SK-N-SH (cell line): ENCODE measurements at regions not wholly inside any gene's neighbourhood (a gene's known extent, or its start where the extent isn't known, plus 50 kb on each side); places are given as distances from the start of the nearest gene placed in this dataset.

Experiments
- CTCF ChIA-PET: fragments of 300-600, 350-600 bp; formaldehyde crosslinking; extraction: SDS; loops from one replicate; lab custom pipeline; 2021; lab: Yijun Ruan, JAX
- POLR2A ChIA-PET: fragments of 350-600 bp; sonication (Branson Sonifier 250); formaldehyde crosslinking; extraction: SDS; loops from one replicate; lab custom pipeline; 2020; ENCODE audit warnings: antibody characterized with exemption, inconsistent platforms; lab: Yijun Ruan, JAX
- DNase-seq: peaks from one replicate; pipeline ENCODE4 v3.0.0; 2012
- H2AFZ ChIP-seq: fragments of 200-600 bp; sonication (generic); 2 replicates; pipeline ENCODE4 v1.8.1; 2016; ENCODE audit warnings: antibody characterized with exemption, mild to moderate bottlenecking, low read depth
- H3F3A ChIP-seq: fragments of 200-600 bp; sonication (generic); replicated peaks from 2 replicates; pipeline ENCODE3; 2016; ENCODE audit warnings: antibody characterized with exemption, mild to moderate bottlenecking; ENCODE audit not compliant: insufficient read depth
- H3K27ac ChIP-seq, 2 experiments: fragments of 200-500 bp in 1 of 2; fragments of 200-600 bp in 1 of 2; sonication (Bioruptor generic) in 1 of 2; sonication (generic), shearing (Covaris generic) in 1 of 2; 2 replicates each; pipeline versions ENCODE4 v1.5.1 to v1.6.1; 2014 to 2016; ENCODE audit warnings: low read depth in 2 of 2, inconsistent platforms in 1 of 2, low read length in 1 of 2, mild to moderate bottlenecking in 1 of 2, mixed read lengths in 1 of 2
- H3K27me3 ChIP-seq: fragments of 200-600 bp; sonication (generic), shearing (Covaris generic); 2 replicates; pipeline ENCODE4 v1.6.1; 2016; ENCODE audit warnings: mixed run types; ENCODE audit not compliant: insufficient read depth
- H3K36me3 ChIP-seq, 2 experiments: fragments of 200-500 bp in 1 of 2; fragments of 200-600 bp in 1 of 2; sonication (Bioruptor generic) in 1 of 2; sonication (generic) in 1 of 2; replicated peaks in 1 of 2; 2 replicates each; pipeline versions ENCODE3 to v1.5.1; 2014 to 2016; ENCODE audit warnings: low read length in 1 of 2, mild to moderate bottlenecking in 1 of 2; ENCODE audit not compliant: insufficient read depth in 2 of 2, control insufficient read depth in 1 of 2
- H3K4me1 ChIP-seq, 2 experiments: fragments of 200-500 bp in 1 of 2; fragments of 200-600 bp in 1 of 2; sonication (Bioruptor generic) in 1 of 2; sonication (generic), shearing (Covaris generic) in 1 of 2; 2 replicates each; pipeline versions ENCODE4 v1.5.1 to v1.6.1; 2014 to 2016; ENCODE audit warnings: low read depth in 1 of 2, low read length in 1 of 2, mixed run types in 1 of 2; ENCODE audit not compliant: insufficient read depth in 2 of 2, control insufficient read depth in 1 of 2
- H3K4me2 ChIP-seq: fragments of 200-600 bp; sonication (generic), shearing (Covaris generic); 2 replicates; pipeline ENCODE4 v1.6.1; 2017; ENCODE audit warnings: mixed run types
- H3K4me3 ChIP-seq, 2 experiments: fragments of 200-500 bp in 1 of 2; fragments of 200-600 bp in 1 of 2; sonication (Bioruptor generic) in 1 of 2; sonication (generic), shearing (Covaris generic) in 1 of 2; 2 replicates each; pipeline versions ENCODE4 v1.5.1 to v1.8.1; 2014 to 2016; ENCODE audit warnings: low read depth in 2 of 2, inconsistent platforms in 1 of 2, low read length in 1 of 2, mild to moderate bottlenecking in 1 of 2, mixed read lengths in 1 of 2, moderate library complexity in 1 of 2
- H3K79me2 ChIP-seq: fragments of 200-600 bp; sonication (generic); 2 replicates; pipeline ENCODE4 v1.8.1; 2017; ENCODE audit warnings: mild to moderate bottlenecking; ENCODE audit not compliant: insufficient read depth
- H3K9ac ChIP-seq: fragments of 200-600 bp; sonication (generic); 2 replicates; pipeline ENCODE4 v1.6.1; 2017; ENCODE audit warnings: mixed run types
- H3K9me2 ChIP-seq: fragments of 200-600 bp; sonication (generic); 2 replicates; pipeline ENCODE4 v1.6.1; 2017; ENCODE audit warnings: mixed run types
- H3K9me3 ChIP-seq: fragments of 200-600 bp; sonication (generic); 2 replicates; pipeline ENCODE4 v1.6.1; 2017; ENCODE audit warnings: mixed run types, mild to moderate bottlenecking, moderate library complexity
- H4K20me1 ChIP-seq: fragments of 200-600 bp; sonication (generic); 2 replicates; pipeline ENCODE4 v1.6.1; 2017; ENCODE audit warnings: mild to moderate bottlenecking, mixed run types; ENCODE audit not compliant: insufficient read depth
- CHD2 ChIP-seq: fragments of 150-350 bp; IDR thresholded peaks from 2 replicates; pipeline ENCODE4 v1.6.1; 2018; ENCODE audit warnings: low read length; ENCODE audit not compliant: partially characterized antibody
- ELF1 ChIP-seq: IDR thresholded peaks from 2 replicates; pipeline ENCODE4 v1.4.0; 2012
- EP300 ChIP-seq, 2 experiments: IDR thresholded peaks; 2 replicates each; pipeline versions ENCODE4 v1.4.0 to v1.6.1; 2012; ENCODE audit warnings: borderline replicate concordance in 1 of 2, low read depth in 1 of 2, low read length in 1 of 2
- FOXM1 ChIP-seq: IDR thresholded peaks from 2 replicates; pipeline ENCODE4 v1.4.0; 2012; ENCODE audit warnings: low read depth, mild to moderate bottlenecking
- GATA2 ChIP-seq: sonication (generic); formaldehyde crosslinking; IDR thresholded peaks from 2 replicates; pipeline ENCODE4 v1.5.0; 2020; ENCODE audit warnings: mild to moderate bottlenecking, missing genetic modification reagents
- MEF2A ChIP-seq: IDR thresholded peaks from 2 replicates; pipeline ENCODE4 v1.4.0; 2012; ENCODE audit warnings: low read depth, borderline replicate concordance
- NFIC ChIP-seq: IDR thresholded peaks from 2 replicates; pipeline ENCODE4 v1.4.0; 2012; ENCODE audit warnings: borderline replicate concordance
- POLR2AphosphoS5 ChIP-seq: IDR thresholded peaks from 2 replicates; pipeline ENCODE4 v1.6.1; 2012; ENCODE audit warnings: low read depth, low read length
- RAD21 ChIP-seq: IDR thresholded peaks from 2 replicates; pipeline ENCODE4 v1.6.1; 2012; ENCODE audit warnings: mild to moderate bottlenecking, low read length
- RCOR1 ChIP-seq: fragments of 150-350 bp; IDR thresholded peaks from 2 replicates; pipeline ENCODE4 v1.6.1; 2017; ENCODE audit warnings: antibody characterized with exemption, low read length
- SMC3 ChIP-seq: IDR thresholded peaks from 2 replicates; pipeline ENCODE4 v1.6.1; 2012; ENCODE audit warnings: low read depth, low read length, improper control_type of control experiment
- TAF1 ChIP-seq: IDR thresholded peaks from 2 replicates; pipeline ENCODE4 v1.6.1; 2012; ENCODE audit warnings: low read depth, mild to moderate bottlenecking, low read length, moderate library complexity, borderline replicate concordance
- TCF12 ChIP-seq: IDR thresholded peaks from 2 replicates; pipeline ENCODE4 v1.4.0; 2012
- TEAD4 ChIP-seq: IDR thresholded peaks from 2 replicates; pipeline ENCODE4 v1.4.0; 2012; ENCODE audit warnings: mild to moderate bottlenecking, borderline replicate concordance; ENCODE audit not compliant: insufficient read depth
- USF2 ChIP-seq: fragments of 150-350 bp; IDR thresholded peaks from 2 replicates; pipeline ENCODE4 v1.6.1; 2017; ENCODE audit warnings: antibody characterized with exemption, low read length, low read depth, borderline replicate concordance
- YY1 ChIP-seq: IDR thresholded peaks from 2 replicates; pipeline ENCODE4 v1.4.0; 2012; ENCODE audit warnings: low read depth, mild to moderate bottlenecking
- ZBTB33 ChIP-seq: IDR thresholded peaks from 2 replicates; pipeline ENCODE4 v1.4.0; 2012; ENCODE audit warnings: low read depth, borderline replicate concordance
- WGBS: methylation state at CpG from one replicate; pipeline ENCODE4 v1.1.6; 2017; ENCODE audit warnings: low lambda C conversion rate; 5-methylcytosine and 5-hydroxymethylcytosine counted together
- TF ChIP-seq, protein P1 (sequence below): IDR thresholded peaks from 2 replicates; pipeline ENCODE4 v1.6.1; 2012; ENCODE audit warnings: mild to moderate bottlenecking, low read depth, low read length, moderate library complexity

GRCh38 chr1:244216836-244217235 lies 165.8 kb downstream of the ZBTB18 start:
- no peaks in the 10 kb centered on the region for H3K27me3 ChIP-seq
- DNase-seq: no peak
- no peaks in the 10 kb centered on the region for H4K20me1 ChIP-seq
- no peaks in the 10 kb centered on the region for H3K9me3 ChIP-seq
- H2AFZ ChIP-seq: no peak overlapping the region
- no peaks in the 10 kb centered on the region for H3K36me3 ChIP-seq
- no peak overlapping the region for H3K4me3 ChIP-seq
- ChIA-PET POLR2A (no interaction called here), CTCF (no interaction called here)
- H3K9me2 ChIP-seq: no peaks in the 10 kb centered on the region
- no peak for TF ChIP-seq RCOR1
- TF ChIP-seq, protein P1, sequence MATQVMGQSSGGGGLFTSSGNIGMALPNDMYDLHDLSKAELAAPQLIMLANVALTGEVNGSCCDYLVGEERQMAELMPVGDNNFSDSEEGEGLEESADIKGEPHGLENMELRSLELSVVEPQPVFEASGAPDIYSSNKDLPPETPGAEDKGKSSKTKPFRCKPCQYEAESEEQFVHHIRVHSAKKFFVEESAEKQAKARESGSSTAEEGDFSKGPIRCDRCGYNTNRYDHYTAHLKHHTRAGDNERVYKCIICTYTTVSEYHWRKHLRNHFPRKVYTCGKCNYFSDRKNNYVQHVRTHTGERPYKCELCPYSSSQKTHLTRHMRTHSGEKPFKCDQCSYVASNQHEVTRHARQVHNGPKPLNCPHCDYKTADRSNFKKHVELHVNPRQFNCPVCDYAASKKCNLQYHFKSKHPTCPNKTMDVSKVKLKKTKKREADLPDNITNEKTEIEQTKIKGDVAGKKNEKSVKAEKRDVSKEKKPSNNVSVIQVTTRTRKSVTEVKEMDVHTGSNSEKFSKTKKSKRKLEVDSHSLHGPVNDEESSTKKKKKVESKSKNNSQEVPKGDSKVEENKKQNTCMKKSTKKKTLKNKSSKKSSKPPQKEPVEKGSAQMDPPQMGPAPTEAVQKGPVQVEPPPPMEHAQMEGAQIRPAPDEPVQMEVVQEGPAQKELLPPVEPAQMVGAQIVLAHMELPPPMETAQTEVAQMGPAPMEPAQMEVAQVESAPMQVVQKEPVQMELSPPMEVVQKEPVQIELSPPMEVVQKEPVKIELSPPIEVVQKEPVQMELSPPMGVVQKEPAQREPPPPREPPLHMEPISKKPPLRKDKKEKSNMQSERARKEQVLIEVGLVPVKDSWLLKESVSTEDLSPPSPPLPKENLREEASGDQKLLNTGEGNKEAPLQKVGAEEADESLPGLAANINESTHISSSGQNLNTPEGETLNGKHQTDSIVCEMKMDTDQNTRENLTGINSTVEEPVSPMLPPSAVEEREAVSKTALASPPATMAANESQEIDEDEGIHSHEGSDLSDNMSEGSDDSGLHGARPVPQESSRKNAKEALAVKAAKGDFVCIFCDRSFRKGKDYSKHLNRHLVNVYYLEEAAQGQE: no peak
- no peak for TF ChIP-seq SMC3
- TF ChIP-seq CHD2: no peak
- TF ChIP-seq ZBTB33: no peak
- TF ChIP-seq TAF1: no peak
- TF ChIP-seq GATA2 (CRISPR knock-in tag): no peak
- TF ChIP-seq YY1: no peak
- no peak for TF ChIP-seq USF2
- no peak for TF ChIP-seq FOXM1
- no peak for TF ChIP-seq TEAD4
- TF ChIP-seq TCF12: no peak
- no peak for TF ChIP-seq MEF2A
- no peak for TF ChIP-seq NFIC
- TF ChIP-seq ELF1: no peak
- TF ChIP-seq RAD21: no peak
- TF ChIP-seq EP300 (IDR thresholded peaks at IDR 0.05; ENCODE audit: borderline replicate concordance in 1 of 2, low read depth in 1 of 2, low read length in 1 of 2): no peak
- no peak for TF ChIP-seq POLR2AphosphoS5
- 96% methylated on average over 5 of the region's 5 CpGs for WGBS
- no peak overlapping the region for H3K4me2 ChIP-seq
- no peaks in the 10 kb centered on the region for H3K79me2 ChIP-seq
- no peak overlapping the region for H3K27ac ChIP-seq
- no peak overlapping the region for H3K9ac ChIP-seq
- peaks cover 4 to 14% of the 10 kb centered on the region in 2 experiments; a peak in 3 of 4 replicates for H3K4me1 ChIP-seq
- no peaks in the 10 kb centered on the region for H3F3A ChIP-seq
